T-helper 2 cell treated with Interferon-gamma antibody and Interleukin-4, amounts not matched to agents 100 ng/mL and 5 ng/mL, for 36 hours (primary cell): ENCODE measurements at regions not wholly inside any gene's neighbourhood (a gene's known extent, or its start where the extent isn't known, plus 50 kb on each side); places are given as distances from the start of the nearest gene placed in this dataset.

ENCODE experiments used
- intact Hi-C: fragments of 100-400 bp; cut with micrococcal nuclease; formaldehyde crosslinking; loops from one replicate; pipeline ENCODE4 v1.15.1; 2023

DNA sequence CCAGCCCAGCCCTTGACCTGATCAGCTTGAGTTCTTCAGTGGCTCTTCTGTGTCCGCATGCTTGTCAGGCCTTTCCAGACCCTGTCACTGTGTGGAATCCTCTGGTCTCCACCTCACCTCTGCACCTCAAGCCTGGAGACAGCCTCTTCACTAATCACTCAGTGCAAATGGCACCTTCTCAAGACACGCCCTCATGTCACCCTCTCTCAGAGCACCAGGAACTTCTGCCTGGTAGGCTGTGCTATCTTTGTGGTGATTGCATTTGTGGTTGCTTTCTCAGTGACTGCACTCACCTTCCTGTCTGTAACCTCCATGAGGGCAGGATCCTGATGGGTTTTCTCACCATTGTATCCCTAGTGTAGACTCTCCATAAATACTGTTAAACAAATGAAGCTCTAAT lies 435.2 kb upstream of the CDH4 start:
- intact Hi-C loops, result no loop called here

DNA sequence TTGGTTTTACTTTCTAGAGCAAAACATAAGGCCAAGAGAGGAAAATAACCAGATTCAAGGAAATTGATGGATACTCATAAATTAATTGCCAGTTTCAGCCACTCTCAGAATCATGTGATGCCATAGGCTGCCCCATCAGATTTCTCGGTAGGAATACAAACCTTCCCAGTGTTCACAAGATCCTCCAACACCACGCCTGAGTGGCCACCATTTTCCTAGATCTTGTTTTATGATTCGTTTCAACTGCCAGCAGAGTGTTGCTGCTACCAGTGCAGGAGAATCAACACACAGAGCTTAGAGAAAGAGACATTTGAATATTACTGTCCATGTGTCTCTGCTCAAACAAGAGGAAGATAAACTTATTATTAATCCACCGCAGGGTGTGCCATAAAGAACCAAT lies 434.2 kb upstream of the CDH4 start:
- intact Hi-C loops, result no loop called here

DNA sequence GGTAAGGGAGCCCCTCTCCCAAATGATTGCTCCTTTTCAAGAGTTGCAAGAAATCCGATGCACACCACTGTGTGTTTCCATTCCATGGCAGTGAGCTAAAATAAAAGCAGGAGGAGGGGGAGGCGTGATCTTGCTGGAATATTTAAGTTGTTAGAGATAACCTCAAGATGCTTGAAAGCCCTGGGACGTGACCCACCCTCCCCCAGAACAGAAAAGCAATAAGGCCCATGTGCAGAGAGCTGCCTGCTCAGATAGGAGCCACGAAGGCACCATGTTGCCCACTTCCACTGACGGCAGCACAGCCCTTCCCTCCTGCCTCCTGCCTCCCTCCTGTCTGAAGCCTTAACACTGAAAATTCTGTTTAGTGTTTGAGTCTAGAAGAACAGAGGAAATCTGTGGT lies 432.6 kb upstream of the CDH4 start:
- intact Hi-C loops, result no loop called here

DNA sequence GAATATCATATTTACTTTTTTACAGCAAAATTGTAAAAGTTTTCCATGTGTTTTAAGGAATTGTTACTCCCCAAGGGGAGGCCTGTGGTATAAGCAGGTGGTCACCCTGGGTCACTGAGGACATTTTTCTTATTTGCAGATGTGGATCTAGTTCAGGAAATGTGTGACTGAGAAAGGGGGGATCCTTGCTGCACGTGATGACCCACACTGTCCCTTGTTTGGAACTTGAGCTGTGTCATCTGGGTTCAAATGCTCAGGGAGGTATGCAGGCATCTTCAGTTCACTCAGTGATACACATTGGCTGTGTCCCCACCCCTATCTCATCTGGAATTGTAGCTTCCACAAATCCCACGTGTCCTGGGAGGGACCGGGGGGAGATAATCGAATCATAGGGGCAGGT lies 431.9 kb upstream of the CDH4 start:
- intact Hi-C loops, result no loop called here

DNA sequence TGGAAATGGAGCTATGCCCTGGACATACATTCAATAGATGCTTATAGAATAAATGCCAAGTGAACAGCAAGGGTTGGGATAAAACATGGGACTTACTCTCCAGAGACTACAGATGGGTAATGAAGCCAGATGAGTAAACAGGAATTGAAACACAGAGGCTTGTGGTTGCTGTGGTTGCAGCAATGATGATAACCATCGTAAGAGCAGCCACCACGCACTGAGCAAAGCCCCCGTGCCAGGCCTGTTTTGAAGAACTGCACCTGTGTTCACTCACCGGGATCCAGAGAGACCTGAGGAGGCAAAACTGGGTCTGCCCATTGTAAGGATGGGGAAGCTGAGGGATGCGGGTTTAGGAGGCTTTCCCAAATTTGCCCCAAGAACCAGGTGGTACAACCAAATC lies 431.1 kb upstream of the CDH4 start:
- intact Hi-C loops, result no loop called here

DNA sequence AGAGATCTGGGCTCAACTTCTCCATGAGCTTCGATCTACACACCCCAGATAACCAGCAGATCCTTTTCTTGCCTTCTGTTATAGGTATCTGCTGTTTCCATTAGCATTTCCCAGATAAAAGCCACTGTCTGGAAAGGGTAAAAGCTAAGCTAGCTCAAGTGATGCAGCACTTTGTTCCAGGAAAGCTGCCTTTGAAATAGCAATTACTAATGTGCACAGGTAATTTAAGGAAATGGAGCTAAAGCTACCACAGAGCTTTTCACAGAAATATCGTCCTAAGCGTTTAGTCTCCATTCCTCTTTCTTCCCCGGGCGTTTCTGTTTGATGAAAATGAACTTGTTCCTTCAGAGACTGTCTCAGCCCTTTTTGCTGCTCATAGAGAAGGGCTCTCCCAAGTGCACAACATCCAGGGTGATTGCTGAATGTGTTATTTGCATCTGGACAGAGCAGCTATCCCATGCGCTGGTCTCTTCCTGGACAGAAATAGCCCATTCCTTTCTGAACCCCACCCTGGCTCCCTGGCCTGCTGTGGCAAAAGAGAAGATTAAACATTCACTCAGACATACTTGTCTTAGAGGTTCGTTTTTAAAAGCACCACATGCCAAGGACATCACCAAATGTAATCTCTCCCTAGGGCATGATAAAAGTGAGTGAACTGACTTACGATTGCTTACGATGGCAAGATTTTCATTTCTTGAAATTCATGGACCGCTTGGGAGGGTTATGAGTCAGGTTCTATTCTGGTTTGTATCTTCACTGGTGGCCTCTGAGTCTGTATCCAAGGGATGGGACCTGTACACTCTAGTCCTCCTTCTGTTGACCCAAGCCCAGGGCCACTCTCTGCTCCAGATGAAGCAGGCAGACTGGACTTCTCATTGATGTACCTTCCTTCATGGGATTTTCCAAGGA lies 429.1 kb upstream of the CDH4 start:
- intact Hi-C loops, result no loop called here

DNA sequence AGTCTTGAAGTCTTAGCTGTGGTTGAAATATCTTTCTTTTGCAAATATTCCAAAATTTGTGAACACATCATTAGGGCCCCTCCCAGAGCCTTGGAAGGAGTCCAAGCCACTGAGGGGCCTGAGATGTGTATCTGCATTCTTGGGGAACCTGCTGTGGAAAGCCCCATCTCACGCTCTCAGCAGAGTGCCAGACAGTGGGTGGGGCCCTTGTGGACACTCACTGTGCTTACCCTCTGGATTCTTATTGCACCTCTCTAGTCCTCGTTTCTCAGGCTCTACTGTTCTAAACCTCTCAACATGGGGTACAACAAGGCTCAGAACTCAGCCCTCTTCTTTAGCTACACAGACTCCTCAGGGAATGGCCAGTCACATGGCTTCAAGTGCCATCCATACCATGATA lies 416.2 kb upstream of the CDH4 start:
- intact Hi-C loops, result no loop called here

DNA sequence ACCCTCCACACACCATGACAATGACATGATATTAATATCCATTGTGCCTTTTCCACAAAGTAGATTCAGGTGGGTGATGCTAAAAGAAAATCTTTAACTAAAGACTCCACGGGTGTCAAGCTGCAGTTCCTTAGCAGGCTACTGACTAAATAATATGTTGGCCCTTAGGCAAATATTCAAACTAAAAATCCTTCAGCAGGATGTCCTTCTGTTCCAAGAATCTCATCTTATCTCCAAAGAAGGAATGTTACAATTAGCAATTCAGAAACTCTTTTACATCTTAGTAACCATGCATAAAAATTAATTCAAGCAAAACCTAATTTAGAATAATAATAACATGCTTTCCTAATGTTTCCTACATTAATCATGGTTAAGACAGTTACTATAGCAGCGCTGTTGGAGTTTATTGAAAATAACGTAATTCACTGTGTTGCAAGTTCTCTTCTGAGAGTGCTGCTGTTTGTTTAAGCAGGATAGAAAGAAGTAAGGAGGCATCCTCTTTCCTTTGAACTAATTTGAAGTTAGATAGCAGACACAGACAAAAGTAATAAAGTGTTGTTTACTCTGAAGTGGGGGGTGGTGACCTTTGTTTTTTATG lies 414.8 kb upstream of the CDH4 start:
- intact Hi-C loops, result no loop called here

DNA sequence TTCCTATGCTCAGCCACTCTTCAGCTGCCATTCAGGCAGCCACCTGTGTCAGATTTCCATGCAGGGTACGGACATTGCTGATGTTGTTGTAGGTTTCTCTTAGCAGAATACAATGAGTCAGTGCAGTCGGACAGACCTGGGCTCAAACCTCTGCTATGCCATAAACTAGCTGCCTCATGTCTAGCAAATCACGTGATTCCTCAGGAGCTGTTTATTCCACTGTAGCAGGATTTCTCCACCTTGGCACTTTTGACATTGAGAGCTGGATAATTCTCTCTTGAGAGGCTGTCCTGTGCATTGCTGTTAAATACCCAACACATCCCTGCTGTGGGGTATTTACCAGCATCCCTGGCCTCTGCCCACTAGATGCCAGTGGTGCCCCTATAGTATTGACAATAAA lies 413.8 kb upstream of the CDH4 start:
- intact Hi-C loops, result no loop called here

DNA sequence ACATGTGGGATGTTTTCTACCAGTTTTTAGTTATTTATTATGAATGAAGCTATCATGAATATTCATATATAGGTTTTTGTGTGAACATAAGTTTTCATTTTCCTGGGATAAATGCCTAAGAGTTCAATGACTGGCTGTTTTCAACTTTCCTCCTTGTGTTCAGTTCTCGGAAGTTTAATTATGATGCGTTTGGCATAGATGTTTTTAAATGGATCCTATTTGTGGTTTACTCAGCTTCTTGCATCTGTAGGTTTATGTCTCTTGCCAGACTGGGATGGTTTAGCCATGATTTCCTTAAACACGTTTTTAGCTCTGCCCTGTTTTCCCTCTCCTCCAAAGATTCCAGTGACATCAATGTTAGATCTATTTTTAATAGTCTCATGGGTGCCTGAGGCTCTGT lies 411.1 kb upstream of the CDH4 start:
- intact Hi-C loops, result no loop called here

DNA sequence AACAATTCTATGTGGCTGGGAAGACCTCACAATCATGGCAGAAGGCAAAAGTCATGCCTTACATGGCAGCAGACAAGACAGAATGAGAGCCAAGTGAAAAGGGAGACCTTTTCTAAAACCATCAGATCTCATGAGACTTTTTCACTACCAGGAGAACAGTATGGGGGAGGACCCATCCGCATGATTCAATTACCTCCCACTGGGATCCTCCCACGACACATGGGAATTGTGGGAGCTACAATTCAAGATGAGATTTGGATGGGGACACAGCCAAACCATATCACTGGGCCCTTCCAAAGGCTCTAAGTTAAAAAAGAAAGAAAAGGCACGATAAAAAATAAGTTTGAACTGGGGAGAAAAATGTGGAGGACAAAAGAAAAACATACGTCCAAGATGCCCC lies 406.9 kb upstream of the CDH4 start:
- intact Hi-C loops, result no loop called here

DNA sequence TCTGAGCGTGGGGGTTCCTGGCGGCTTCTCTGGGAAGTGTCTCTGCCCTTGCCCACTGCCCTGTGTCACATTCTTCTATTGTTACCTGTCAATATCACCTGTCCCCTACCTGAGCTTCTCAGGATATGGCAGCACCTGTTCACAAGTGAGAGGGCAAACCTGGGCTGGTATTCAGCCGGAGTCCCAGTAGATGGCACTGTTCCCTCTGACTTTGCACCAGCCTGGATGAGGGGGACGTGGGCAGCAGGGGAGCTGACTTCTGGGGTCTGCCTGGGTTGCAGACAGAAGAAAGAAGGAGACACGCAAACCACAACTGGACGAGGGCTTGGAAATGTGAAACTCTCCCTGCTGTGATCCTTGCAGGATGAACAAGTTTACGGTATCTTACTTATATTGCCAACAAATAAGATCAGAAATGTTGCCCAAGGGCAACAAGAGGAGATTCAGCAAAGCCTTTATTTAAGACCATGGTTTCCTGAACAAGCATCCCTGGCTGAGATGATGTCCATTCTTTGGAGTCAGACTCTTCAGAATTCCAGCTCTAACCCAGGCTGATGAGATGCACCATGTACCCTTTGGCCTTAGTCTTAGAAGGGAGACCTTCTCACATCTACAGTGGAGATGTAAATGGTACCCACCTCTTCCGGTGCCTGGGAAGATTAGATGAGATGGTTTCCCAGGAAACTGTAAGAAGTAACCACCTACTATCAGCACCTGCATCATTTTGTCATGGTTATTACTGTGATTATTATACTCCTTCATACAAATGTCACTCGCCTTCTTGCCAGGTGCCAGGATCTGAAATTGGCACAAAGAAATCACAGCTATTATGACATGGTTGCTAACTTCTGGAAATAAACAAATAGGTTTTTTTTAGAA lies 400.0 kb upstream of the CDH4 start:
- intact Hi-C loops, result no loop called here

DNA sequence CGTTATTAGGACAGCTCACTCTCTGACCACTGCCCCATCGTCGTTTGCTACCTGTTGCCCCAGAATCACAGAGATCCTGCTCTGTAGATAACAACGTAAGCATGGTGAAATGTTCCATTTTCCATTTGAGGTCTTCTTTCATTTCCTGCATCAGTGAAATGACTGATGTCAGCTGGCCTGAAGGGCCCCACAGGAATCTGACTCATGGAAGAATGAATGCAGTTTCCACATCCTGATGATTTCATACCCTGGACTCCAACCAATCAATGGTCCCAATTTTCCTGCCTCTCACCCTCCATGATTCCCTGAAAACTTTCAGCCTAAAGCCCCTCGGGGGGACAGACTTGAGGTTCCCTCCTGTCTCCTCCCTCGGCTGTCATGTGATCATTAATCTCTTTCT lies 394.4 kb upstream of the CDH4 start:
- intact Hi-C loops, result no loop called here

DNA sequence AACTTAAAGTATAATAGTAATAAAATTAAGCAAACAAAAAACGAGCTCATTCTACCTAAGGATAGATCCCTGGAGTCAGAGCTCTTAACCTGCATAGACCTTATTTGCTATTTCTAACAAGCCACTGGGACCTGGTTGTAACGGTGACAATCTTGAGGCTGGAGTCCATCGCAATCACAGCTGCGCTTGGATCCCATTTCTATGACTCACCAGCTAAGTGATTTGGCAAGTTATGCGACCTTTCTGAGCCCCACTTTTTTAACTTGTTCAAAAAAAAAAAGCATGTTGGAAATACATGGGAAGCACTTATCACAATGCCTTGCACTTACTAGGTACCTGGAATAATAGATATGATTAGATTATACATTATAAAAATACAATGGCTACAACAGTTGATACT lies 389.5 kb upstream of the CDH4 start:
- intact Hi-C loops, result no loop called here

DNA sequence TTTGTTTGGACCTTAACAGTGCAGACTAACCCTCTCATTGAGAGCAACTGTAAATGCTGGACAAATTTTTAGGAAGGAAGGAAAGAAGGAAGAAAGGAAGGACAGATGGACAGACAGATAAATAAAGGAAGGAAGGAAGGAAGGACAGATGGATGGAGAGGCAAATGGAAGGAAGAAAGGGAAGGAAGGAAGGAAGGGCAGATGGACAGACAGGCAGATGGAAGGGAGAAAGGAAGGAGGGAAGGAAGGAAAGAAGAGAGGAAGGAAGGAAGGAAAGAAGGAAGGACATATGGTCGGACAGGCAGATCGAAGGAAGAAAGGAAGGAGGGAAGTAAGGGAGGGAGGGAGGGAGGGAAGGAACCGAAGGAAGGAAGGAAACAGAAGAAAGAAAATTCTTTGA lies 388.5 kb upstream of the CDH4 start:
- intact Hi-C loops, result no loop called here

DNA sequence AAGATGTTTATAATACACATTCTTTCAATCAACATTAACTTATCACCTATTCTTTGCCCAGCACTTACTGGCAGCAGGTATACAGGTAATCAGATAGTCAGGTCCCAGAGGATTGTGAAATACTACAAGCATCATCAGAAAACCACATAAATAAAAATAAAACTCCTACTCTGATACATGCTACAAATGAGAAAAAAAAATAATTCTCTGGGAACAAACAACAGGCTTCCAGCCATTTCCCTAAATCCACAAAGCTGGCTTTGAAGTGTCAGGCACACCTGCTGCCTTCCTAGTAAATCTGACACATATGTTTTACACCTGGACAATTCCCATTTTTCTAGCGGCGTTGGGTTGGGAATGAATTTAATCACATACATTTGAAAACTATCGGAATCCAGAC lies 384.5 kb upstream of the CDH4 start:
- intact Hi-C loops, result no loop called here

DNA sequence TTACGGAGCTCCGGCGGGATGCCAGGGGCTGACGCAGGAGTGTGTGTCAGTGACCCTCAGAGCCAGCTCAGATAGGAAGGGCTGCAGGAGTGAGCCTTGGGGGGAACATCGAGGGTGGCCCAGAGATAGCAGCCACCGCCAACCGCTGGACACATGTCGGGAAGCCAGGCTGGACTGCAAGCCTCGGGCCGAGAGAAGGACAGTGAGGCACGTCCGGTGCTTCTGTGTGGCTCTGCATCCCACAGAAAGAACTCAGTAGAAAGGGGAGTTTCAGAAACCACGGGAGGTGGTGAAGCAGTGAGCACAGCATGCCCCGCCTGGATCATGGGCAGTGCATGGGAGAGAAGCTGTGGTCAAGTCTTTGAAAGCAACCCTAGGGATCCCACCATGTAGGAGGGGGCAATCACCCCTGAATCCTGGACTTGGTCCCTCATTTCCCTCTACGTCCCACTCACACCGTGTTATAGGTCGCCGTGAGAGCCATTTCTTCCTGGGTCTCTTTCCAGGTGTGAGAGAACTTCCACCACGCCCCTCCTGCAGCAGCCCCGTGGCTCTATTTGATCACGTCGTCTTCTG lies 383.7 kb upstream of the CDH4 start:
- intact Hi-C loops, result no loop called here

DNA sequence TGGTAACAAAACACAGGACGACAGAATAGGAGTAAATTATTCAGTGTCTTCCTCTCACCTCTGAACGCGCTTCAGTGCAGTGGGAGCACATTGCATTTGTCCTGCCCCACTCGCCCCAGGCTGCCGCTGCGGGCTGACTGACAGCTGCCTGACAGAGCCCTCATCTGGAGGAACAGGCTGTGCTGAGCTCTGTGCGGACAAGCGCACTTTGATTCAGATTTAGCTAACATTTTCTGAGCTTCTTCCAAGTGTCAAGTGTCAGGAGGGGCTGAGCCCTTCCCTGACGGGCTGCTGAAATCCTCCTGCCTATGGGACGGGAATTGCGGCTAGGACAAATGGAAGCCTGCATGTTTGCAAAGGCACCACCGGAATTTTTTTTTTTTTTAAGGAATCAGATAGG lies 383.0 kb upstream of the CDH4 start:
- intact Hi-C loops, result no loop called here

DNA sequence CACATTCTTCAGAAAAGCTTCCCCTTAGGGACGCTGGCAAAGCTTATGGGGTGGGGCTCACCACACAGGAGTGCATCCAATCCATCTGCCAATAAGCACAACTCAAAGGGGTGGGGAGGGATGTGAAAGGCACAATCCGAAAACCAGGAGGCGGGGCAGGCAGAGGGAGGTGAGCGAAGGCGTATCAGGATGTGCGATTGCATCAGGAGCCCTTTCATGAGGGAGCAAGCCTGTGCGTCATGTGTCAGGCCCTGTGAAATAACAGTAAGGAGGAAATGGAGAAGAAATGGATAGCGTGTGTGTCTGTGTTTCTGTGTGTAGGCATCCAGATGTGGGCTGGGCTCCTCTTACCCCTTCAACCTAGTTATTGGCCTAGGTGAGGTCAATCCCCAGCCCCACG lies 382.4 kb upstream of the CDH4 start:
- intact Hi-C loops, result no loop called here

DNA sequence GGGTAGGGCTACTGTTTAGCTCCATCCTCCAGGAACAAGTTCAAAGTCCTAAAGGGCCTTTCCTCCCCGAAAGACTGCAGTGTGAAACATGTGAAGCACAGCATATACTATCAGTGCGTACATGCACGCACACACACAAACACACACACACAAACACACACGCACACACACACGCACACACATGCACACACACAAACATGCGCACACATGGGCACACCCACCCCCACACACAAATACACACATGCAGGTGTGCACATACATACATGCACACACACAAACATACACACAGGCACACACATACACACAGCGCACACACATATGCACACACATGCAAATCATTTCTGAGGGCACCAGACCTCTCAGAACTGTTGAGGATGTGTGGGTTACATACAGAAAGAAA lies 382.0 kb upstream of the CDH4 start:
- intact Hi-C loops, result no loop called here

DNA sequence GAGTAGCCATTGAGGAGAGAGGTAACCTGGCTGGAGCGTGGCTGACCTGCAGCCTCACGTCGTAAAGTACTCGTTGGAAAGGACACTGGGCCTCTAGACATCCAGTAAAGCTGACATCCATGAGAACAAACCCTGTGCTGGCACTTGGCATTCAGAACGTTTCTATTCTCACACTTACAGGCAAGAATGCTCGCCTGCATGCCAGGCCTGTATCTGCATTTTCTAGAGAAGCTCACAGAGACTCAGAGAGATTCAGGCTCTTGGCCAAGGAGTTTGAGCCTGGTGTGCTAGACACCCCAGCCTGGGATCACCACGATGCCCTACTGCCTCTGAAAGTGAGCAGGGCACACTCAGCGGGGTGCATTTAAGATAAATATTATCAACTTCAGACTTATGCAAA lies 379.8 kb upstream of the CDH4 start:
- intact Hi-C loops, result no loop called here
